Lower lobe of right lung (tissue), 2 donors: ENCODE measurements at regions not wholly inside any gene's neighbourhood (a gene's known extent, or its start where the extent isn't known, plus 50 kb on each side); places are given as distances from the start of the nearest gene placed in this dataset.

Experiments
- ATAC-seq, 2 donors: fragments of 200-7000 bp; cut with Tn5 transposase; one replicate each; pipeline ENCODE4 v1.9.1; 2020 to 2022; ENCODE audit warnings: mild to moderate bottlenecking in 2 of 2, moderate library complexity in 2 of 2
- DNase-seq: peaks from one replicate; pipeline ENCODE4 v3.0.0-alpha.2; 2020
- H3K27ac ChIP-seq: fragments of 200-600 bp; one replicate; pipeline ENCODE4 v1.8.0; 2022
- H3K27me3 ChIP-seq: fragments of 200-600 bp; one replicate; pipeline ENCODE4 v1.8.0; 2022; ENCODE audit warnings: low read depth
- H3K36me3 ChIP-seq: fragments of 200-600 bp; one replicate; pipeline ENCODE4 v1.8.0; 2022; ENCODE audit warnings: mild to moderate bottlenecking
- H3K4me1 ChIP-seq: fragments of 200-600 bp; one replicate; pipeline ENCODE4 v1.8.0; 2022
- H3K4me3 ChIP-seq: fragments of 200-600 bp; one replicate; pipeline ENCODE4 v1.8.0; 2022; ENCODE audit warnings: mild to moderate bottlenecking
- H3K9me3 ChIP-seq: fragments of 200-600 bp; one replicate; pipeline ENCODE4 v1.8.0; 2022
- intact Hi-C: fragments of 100-400 bp; cut with DNase I; formaldehyde crosslinking; loops from one replicate; pipeline ENCODE4 v1.11.0; 2022
- TF ChIP-seq, protein P1 (sequence below): fragments of 200-600 bp; IDR thresholded peaks from one replicate; pipeline ENCODE4 v1.8.0; 2022; ENCODE audit warnings: antibody characterized with exemption, mild to moderate bottlenecking
- donor health status: DM: no; HTN: yes; CAD: no; lungs with severe emphysema.

DNA sequence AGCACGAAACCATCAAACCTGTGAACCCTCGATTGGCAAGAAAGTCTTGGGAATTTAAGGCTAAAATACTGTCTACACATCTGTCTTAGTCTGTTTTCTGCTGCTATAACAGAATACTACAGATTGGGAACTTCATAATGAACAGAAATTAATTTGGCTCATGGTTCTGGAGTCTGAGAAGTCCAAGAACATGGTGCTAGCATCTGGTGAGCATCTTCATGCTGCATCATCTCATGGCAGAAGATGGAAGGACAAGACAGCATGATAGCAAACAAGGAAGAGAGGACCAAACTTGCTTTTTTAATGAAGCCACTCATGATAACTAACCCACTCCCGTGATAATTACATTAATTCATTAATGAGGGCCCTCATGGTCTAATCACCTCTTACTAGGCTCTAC lies 102.0 kb upstream of the CDKN3 start:
- TF ChIP-seq, protein P1, sequence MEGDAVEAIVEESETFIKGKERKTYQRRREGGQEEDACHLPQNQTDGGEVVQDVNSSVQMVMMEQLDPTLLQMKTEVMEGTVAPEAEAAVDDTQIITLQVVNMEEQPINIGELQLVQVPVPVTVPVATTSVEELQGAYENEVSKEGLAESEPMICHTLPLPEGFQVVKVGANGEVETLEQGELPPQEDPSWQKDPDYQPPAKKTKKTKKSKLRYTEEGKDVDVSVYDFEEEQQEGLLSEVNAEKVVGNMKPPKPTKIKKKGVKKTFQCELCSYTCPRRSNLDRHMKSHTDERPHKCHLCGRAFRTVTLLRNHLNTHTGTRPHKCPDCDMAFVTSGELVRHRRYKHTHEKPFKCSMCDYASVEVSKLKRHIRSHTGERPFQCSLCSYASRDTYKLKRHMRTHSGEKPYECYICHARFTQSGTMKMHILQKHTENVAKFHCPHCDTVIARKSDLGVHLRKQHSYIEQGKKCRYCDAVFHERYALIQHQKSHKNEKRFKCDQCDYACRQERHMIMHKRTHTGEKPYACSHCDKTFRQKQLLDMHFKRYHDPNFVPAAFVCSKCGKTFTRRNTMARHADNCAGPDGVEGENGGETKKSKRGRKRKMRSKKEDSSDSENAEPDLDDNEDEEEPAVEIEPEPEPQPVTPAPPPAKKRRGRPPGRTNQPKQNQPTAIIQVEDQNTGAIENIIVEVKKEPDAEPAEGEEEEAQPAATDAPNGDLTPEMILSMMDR, result no peak
- intact Hi-C loops, result no loop called here

DNA sequence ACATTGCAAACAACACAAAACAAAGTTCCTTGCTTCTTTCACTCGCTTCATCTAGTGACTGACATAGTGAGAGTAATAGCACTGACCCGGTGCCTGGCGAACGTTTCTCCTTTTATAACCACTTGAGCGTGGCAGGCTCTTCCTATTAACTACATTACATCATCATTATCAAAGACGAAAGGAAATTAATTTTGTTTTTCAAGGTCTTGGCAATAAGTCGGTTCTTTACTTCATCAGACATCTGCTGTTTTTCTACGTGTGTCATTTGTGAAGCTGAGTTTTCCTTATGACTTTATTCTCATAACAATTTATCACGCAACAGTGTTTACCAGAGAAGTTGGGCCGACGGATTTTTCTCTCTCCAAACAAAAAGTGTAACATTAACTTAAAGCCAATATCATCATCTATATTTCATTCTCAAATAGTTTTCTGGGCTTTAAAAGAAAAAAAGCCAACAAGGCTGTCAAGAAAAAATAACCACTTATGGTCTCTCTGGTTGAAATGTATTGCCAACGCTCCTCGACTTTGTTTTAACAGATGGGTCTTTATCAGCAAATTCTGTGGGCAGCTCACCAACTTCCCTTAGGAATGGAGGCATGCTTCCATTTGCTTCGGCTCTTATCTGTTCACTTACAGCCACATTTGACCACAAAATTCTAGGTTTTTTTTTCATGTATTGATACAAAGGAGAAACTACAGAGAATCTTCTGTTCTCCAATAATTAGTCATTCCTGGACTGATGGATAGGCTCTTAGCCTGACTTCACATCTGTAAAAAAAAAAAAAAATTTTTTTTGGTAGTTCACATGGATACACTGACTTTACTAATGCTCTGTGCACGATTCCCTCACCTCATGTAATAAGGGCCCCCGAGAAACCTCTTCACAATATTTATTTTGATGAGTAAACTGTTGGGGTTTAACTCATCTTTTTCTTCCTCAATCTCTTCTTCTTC lies 97.1 kb upstream of the CDKN3 start:
- Histone ChIP-seq H3K4me1 (no peaks in the 10 kb centered on the region), H3K36me3 (no peaks in the 10 kb centered on the region), H3K9me3 (no peaks in the 10 kb centered on the region), H3K27ac (no peak overlapping the region), H3K27me3 (no peaks in the 10 kb centered on the region), H3K4me3 (no peak overlapping the region)
- intact Hi-C loops, result no loop called here
- no peak for ATAC-seq
- TF ChIP-seq, protein P1, result no peak
- no peak for DNase-seq

More for the DNA sequence above, 102.0 kb upstream of the CDKN3 start:
- no peak overlapping the region for H3K4me3 ChIP-seq
- ATAC-seq, result no peak
- no peaks in the 10 kb centered on the region for H3K36me3 ChIP-seq
- H3K9me3 ChIP-seq, result no peaks in the 10 kb centered on the region
- H3K27me3 ChIP-seq, result no peaks in the 10 kb centered on the region
- no peak overlapping the region for H3K27ac ChIP-seq
- no peaks in the 10 kb centered on the region for H3K4me1 ChIP-seq
- no peak for DNase-seq

DNA sequence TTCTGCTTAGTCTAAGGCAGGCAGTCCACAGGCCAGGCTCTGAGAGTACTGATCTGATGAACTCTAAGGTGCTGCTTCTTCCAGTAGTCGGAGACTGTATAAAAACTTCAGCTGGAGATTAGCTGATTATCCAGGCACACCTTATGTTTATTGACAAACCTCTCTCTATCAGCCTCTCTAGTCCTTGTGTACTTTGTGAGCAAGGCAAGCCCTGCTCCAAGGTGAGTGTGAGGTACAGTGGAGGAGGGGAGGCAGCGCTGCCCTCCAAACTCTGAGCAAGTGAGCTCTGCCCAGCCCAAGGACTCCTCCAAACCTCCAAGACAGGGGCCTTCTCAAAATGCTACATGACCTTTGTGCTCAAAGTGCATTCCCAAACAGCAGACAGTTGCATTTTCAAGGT lies 95.9 kb upstream of the CDKN3 start:
- peak; percentile 74 to 78 for ATAC-seq
- H3K4me1 ChIP-seq, result no peaks in the 10 kb centered on the region

DNA sequence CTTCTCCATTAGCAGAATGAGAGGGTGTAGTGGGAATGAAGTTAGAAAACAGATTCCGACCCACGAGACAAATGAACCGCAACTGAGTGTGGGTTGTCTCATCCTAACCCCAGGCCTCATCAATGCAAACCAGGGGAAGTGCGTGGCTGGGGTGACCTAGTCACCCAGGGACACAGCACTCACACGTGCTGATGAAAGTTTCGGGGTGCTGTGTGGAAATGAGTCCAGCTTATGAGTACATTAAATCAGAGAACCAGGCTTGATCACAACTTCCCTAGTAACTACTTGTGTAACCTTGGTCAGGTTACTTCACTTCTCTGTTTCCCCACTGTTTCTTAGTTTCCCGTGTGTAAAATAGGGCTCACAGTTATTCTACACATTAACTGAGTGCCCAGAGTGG lies 95.4 kb upstream of the CDKN3 start:
- H3K27ac ChIP-seq, result no peak overlapping the region
- ATAC-seq, result peak; percentile 78 to 80
- no peaks in the 10 kb centered on the region for H3K36me3 ChIP-seq
- no peaks in the 10 kb centered on the region for H3K4me1 ChIP-seq
- no peaks in the 10 kb centered on the region for H3K27me3 ChIP-seq
- intact Hi-C loops, result no loop called here
- H3K4me3 ChIP-seq, result no peak overlapping the region
- peak; percentile 66 for DNase-seq
- H3K9me3 ChIP-seq, result no peaks in the 10 kb centered on the region
- TF ChIP-seq, protein P1, result no peak

More for the DNA sequence above, 95.9 kb upstream of the CDKN3 start:
- H3K27me3 ChIP-seq, result no peaks in the 10 kb centered on the region
- DNase-seq, result no peak
- intact Hi-C loops, result no loop called here
- TF ChIP-seq, protein P1, result no peak
- H3K4me3 ChIP-seq, result no peak overlapping the region
- no peaks in the 10 kb centered on the region for H3K9me3 ChIP-seq
- no peaks in the 10 kb centered on the region for H3K36me3 ChIP-seq
- H3K27ac ChIP-seq, result no peak overlapping the region

DNA sequence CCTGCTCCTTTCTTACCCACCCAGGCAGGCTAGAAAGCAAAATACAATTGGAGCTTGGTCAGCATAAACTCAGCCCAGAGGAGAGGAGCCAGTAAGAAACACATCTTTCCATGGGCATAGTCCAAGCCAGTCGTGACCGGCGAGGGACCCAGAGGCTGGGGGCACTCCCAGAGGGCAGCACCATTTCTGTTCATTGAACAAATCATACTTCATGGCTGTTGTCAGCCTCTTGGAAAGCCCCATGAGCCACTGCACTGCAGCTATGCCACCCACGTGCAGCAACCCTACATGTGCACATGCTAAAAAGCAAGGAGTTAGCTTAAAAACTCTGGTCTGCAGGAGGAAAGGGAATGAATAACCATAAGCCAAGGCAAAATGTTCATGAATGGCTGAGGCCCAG lies 90.0 kb upstream of the CDKN3 start:
- no peaks in the 10 kb centered on the region for H3K9me3 ChIP-seq
- H3K4me1 ChIP-seq, result no peaks in the 10 kb centered on the region
- H3K4me3 ChIP-seq, result no peak overlapping the region
- no peaks in the 10 kb centered on the region for H3K27me3 ChIP-seq
- TF ChIP-seq, protein P1, result no peak
- intact Hi-C loops, result no loop called here
- H3K27ac ChIP-seq, result no peak overlapping the region
- H3K36me3 ChIP-seq, result no peaks in the 10 kb centered on the region
- ATAC-seq (no peak), DNase-seq (no peak)
